Activated CD4-positive, alpha-beta memory T cell treated with anti-CD3 and anti-CD28 coated beads, Interleukin-2, amount 10 ng/mL, durations not matched to agents 7 days and 5 days (primary cell): ENCODE measurements at regions not wholly inside any gene's neighbourhood (a gene's known extent, or its start where the extent isn't known, plus 50 kb on each side); places are given as distances from the start of the nearest gene placed in this dataset.

ENCODE experiments used
- CTCF ChIA-PET: fragments of 350-600 bp; sonication (Branson Sonifier 250); formaldehyde crosslinking; loops from one replicate; lab custom pipeline; 2021; ENCODE audit warnings: antibody characterized with exemption, inconsistent platforms; lab: Charles Lee
- POLR2A ChIA-PET: fragments of 350-600 bp; sonication (Branson Sonifier 250); formaldehyde crosslinking; loops from one replicate; lab custom pipeline; 2021; ENCODE audit warnings: antibody characterized with exemption; lab: Charles Lee
- DNase-seq: peaks from one replicate; pipeline ENCODE4 v3.0.0-alpha.2; 2020
- H3K27ac Mint-ChIP-seq: one replicate; pipeline ENCODE4 v1.8.0; 2021; ENCODE audit warnings: mild to moderate bottlenecking, mixed read lengths
- H3K27me3 Mint-ChIP-seq: one replicate; pipeline ENCODE4 v1.8.0; 2021; ENCODE audit warnings: mixed read lengths
- H3K36me3 Mint-ChIP-seq: one replicate; pipeline ENCODE4 v1.8.0; 2021; ENCODE audit warnings: low read depth, mixed read lengths
- H3K4me1 Mint-ChIP-seq: one replicate; pipeline ENCODE4 v1.8.0; 2021; ENCODE audit warnings: mixed read lengths
- H3K4me3 Mint-ChIP-seq: one replicate; pipeline ENCODE4 v1.8.0; 2021; ENCODE audit warnings: mild to moderate bottlenecking, mixed read lengths
- H3K9me3 Mint-ChIP-seq: one replicate; pipeline ENCODE4 v1.8.0; 2021; ENCODE audit warnings: mixed read lengths

DNA sequence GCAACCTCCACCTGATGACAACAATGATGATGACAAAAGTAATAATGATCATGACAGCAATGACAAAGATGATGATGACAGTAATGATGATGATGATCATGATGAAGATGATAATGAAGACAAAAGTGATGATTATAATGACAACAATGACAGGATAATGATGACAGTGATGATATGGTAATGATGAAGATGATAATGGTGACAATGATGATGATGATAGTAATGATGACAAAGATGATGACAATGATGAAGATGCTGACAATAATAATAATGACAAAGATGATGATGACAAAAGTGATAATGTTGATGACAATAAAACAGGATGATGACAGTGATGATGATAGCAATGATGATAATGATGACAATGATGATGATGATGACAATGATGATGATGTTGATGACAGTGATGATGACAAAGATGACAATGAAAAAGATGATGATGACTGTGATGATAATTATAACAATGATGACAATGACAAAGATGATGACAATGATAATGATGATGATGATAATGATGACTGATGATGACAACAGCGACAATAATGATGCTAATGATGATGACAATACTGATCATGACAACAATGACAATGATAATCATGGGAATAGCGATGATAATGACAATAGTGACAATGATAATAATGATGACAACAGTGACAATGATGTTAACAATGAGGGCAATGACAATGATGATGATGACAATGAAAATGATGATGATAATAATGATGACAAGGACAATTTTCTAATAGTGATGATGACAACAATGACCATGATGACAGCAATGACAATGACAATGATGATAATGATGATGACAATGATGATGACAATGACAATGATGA is 1106.5 kb upstream of the AUTS2 start:
- Mint-ChIP-seq H3K4me1 (no peaks in the 10 kb centered on the region), H3K36me3 (no peaks in the 10 kb centered on the region), H3K27me3 (no peaks in the 10 kb centered on the region), H3K9me3 (peaks cover 20% of the 10 kb centered on the region), H3K27ac (no peak overlapping the region), H3K4me3 (no peak overlapping the region)
- CTCF ChIA-PET: no interaction called here
- no peak for DNase-seq
- POLR2A ChIA-PET: no interaction called here

DNA sequence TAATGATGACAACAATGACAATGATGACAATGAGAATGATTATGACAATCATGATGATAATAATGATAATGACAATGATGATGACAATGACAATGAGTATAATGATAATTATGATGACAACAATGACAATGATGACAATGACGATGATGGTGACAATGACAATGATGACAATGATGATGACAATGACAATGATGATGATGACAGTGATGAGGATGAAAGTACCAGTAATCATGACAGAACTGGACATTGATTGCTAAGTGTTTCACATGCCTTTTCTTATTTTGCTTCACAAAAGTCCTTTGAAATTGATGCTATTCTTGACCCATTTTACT is 1106.0 kb upstream of the AUTS2 start:
- Mint-ChIP-seq H3K27me3 (no peaks in the 10 kb centered on the region), H3K36me3 (no peaks in the 10 kb centered on the region), H3K27ac (no peak overlapping the region), H3K4me1 (no peaks in the 10 kb centered on the region), H3K9me3 (peaks cover 21% of the 10 kb centered on the region), H3K4me3 (no peak overlapping the region)
- ChIA-PET POLR2A (no interaction called here), CTCF (no interaction called here)
- no peak for DNase-seq

DNA sequence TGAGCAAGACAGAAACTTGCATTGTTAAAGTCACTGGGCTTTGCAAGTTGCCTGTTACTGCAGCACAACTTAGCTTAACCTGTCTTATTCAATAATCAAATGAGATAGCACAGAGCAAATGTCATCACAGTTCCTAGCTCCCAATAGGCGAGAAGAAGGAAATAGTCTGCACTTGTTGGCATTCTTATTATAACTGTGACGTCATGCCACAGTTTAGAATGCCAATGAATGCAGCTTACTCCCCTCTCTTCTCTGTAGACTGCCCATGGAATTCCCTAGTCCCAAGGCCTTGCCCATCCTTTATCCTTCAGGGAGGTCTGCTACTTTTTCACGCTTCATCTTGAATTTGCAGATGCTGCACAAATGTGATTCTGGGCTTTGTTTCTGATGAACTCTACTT is 1094.9 kb upstream of the AUTS2 start:
- POLR2A ChIA-PET: no interaction called here
- Mint-ChIP-seq H3K27me3 (no peaks in the 10 kb centered on the region), H3K4me3 (no peak overlapping the region), H3K4me1 (no peaks in the 10 kb centered on the region), H3K9me3 (peaks cover 25% of the 10 kb centered on the region), H3K36me3 (no peaks in the 10 kb centered on the region), H3K27ac (no peak overlapping the region)
- DNase-seq: no peak
- CTCF ChIA-PET: no interaction called here

DNA sequence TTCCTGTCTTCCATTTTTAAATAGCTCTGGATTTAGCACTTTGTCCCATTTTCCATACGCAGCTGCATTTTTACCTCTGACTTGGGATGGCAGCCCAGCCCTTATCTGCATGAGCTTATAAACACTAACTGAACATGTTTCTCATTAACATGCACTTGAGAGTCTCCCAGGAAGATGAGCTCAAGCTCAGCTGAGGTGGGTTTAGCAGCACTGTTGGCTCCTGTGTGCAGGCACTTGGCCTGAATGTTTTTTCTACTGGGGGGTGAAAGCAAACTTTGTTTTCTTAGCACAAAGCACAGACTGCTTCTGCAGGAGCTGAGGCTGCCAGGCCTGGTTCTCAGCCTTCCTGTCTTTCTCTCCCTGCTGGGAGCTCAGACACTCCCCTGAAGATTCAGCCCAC is 1093.6 kb upstream of the AUTS2 start:
- CTCF ChIA-PET: no interaction called here
- H3K27ac Mint-ChIP-seq: no peak overlapping the region
- H3K4me1 Mint-ChIP-seq: no peaks in the 10 kb centered on the region
- H3K9me3 Mint-ChIP-seq: peaks cover 30% of the 10 kb centered on the region
- no peak for DNase-seq
- no peaks in the 10 kb centered on the region for H3K27me3 Mint-ChIP-seq
- H3K36me3 Mint-ChIP-seq: no peaks in the 10 kb centered on the region
- POLR2A ChIA-PET: no interaction called here
- H3K4me3 Mint-ChIP-seq: no peak overlapping the region

DNA sequence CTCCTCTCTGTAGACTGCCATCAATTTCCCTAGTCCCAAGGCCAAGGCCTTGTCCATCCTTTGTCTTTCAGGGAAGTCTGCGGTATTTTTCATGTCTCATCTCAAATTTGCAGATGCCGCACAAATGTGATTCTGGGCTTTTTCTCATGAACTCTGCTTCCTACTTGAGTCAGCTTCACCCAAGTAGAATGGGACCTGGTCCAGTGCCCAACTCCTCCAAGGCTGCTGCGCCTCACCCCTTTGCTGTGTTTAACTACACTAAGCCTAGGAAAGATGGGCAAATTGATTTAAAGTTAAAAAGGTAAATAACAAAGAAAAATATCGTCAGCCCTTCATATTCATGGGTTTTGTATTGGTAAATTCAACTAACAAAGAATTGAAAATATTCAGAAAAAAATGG is 1092.6 kb upstream of the AUTS2 start:
- Mint-ChIP-seq H3K36me3 (no peaks in the 10 kb centered on the region), H3K27ac (no peak overlapping the region), H3K4me3 (no peak overlapping the region), H3K9me3 (peaks cover 38% of the 10 kb centered on the region), H3K27me3 (no peaks in the 10 kb centered on the region), H3K4me1 (no peaks in the 10 kb centered on the region)
- ChIA-PET POLR2A (no interaction called here), CTCF (no interaction called here)
- no peak for DNase-seq

DNA sequence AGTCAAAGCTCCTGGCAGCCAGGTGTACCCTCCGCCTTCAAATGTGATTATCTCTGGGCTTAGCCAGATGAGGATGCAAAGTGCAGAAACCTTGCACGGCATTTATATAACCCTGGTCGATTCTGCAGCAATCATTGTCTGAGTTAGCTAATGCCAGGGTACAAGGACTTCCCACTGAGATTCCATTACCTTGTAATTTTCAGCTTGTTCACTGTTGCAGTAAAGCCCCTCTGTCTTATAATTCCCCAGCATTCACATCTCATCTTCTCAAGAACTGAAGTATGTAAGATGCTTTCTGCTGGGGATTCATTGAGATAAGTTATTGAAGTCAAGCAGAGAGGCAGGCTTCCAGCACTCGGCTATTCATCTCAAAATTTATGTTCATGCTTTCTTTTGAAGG is 1090.6 kb upstream of the AUTS2 start:
- Mint-ChIP-seq H3K4me1 (no peaks in the 10 kb centered on the region), H3K9me3 (peaks cover 43% of the 10 kb centered on the region), H3K36me3 (no peaks in the 10 kb centered on the region), H3K27me3 (no peaks in the 10 kb centered on the region), H3K4me3 (no peak overlapping the region), H3K27ac (no peak overlapping the region)
- DNase-seq: no peak
- ChIA-PET CTCF (no interaction called here), POLR2A (no interaction called here)

DNA sequence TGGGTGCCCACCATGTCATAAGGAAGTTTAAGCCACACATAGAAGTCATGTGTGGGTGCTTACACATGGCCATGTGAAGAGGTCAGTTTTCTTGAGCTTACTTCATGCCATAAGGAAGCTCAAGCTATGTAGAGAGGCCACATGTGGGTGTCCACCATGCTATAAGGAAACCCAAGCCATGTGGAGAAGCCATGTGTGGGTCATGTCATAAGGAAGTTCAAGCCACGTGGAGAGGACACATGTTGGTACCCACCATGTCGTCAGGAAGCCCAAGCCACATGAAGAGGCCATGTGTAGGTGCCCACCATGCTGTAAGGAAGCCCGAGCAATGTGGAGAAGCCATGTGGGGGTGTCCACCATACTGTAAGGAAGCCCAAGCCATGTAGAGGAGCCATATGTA is 1089.2 kb upstream of the AUTS2 start:
- Mint-ChIP-seq H3K4me3 (no peak overlapping the region), H3K4me1 (no peaks in the 10 kb centered on the region), H3K9me3 (peaks cover 47% of the 10 kb centered on the region), H3K36me3 (no peaks in the 10 kb centered on the region), H3K27me3 (no peaks in the 10 kb centered on the region), H3K27ac (no peak overlapping the region)
- CTCF ChIA-PET: no interaction called here
- no peak for DNase-seq
- POLR2A ChIA-PET: no interaction called here

DNA sequence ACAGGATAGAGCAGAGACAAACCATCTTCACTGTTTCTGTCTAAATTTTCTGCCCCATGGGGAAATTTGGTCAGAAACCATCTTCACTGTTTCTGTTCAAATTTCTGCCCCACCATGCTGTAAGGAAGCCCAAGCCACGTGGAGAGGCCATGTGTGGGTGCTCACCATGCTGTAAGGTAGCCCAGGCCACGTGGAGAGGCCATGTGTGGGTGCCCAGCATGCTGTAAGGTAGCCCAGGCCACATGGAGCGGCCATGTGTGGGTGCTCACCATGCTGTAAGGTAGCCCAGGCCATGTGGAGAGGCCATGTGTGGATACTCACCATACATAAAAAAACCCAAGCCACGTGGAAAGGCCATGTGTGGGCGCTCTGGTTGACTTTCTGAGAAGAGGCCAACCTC is 1088.7 kb upstream of the AUTS2 start:
- H3K27me3 Mint-ChIP-seq: no peaks in the 10 kb centered on the region
- H3K4me3 Mint-ChIP-seq: no peak overlapping the region
- ChIA-PET POLR2A (no interaction called here), CTCF (no interaction called here)
- no peak for DNase-seq
- H3K27ac Mint-ChIP-seq: no peak overlapping the region
- peaks cover 41% of the 10 kb centered on the region for H3K9me3 Mint-ChIP-seq
- no peaks in the 10 kb centered on the region for H3K36me3 Mint-ChIP-seq
- H3K4me1 Mint-ChIP-seq: no peaks in the 10 kb centered on the region

DNA sequence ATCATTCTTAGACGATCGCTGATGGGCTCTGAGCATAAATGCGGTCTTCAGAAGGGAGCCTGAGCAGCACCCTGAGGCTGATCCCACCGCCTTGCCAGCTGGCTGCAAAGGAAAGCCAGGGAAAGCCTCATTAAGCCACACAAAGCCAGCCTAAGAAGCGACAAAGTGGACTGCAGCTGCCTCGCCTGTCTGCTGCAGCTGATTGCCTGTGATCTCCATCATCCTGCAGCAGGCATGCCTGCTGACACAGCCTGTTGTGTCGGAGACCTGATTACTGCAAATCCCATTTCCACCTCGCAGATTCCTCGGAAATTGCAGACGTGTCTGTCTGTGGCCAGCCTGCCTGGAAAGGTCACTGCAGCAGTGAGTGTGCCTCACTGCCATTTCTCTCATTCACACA is 1087.0 kb upstream of the AUTS2 start:
- CTCF ChIA-PET: interaction anchor here (0.7 kb wide), 1 partner anchor 178 kb away, joined by 3 read pairs; no protein-coding TSS in a partner anchor
- Mint-ChIP-seq H3K4me1 (no peaks in the 10 kb centered on the region), H3K9me3 (peaks cover 37% of the 10 kb centered on the region), H3K4me3 (no peak overlapping the region), H3K27me3 (no peaks in the 10 kb centered on the region), H3K36me3 (no peaks in the 10 kb centered on the region), H3K27ac (no peak overlapping the region)
- POLR2A ChIA-PET: no interaction called here
- DNase-seq: no peak

DNA sequence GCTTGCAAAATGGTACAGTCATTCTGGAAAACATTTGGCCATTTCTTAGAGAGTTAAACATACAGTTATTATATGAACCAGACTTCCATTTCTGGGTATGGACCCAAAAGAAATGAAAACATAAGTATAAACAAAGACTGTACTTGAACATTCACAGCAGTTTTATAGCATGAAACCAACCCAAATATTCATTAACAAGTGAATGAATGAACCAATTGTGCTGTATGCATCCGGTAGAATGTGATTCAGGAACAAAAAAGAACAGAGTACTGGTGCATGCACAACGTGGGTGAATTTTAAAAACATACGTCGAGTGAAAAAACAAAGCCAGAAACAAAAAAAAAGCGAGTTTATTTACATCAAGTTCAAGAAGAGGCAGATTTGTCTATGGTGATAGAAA is 1085.8 kb upstream of the AUTS2 start:
- Mint-ChIP-seq H3K36me3 (no peaks in the 10 kb centered on the region), H3K27ac (no peak overlapping the region), H3K27me3 (no peaks in the 10 kb centered on the region), H3K4me1 (no peaks in the 10 kb centered on the region), H3K4me3 (no peak overlapping the region), H3K9me3 (peaks cover 31% of the 10 kb centered on the region)
- DNase-seq: no peak
- POLR2A ChIA-PET: no interaction called here
- CTCF ChIA-PET: no interaction called here

DNA sequence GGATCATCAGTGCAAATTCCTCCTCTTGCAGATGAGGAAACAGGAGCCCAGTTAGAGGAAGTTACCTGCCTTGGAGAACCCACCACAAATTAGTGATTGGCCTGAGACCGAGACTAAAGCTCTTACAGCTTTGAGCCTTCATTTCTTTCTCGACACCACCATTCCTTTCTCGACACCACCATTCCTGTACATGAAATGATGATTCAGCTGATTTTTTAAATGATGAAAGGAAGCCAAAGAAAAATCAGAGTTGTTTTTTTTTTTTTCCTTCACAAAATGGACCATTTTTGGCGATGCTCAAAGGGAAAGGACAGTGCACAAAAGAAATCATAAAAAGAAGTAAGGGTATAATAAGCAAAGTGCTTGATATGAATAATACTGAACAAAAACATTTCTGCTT is 1080.2 kb upstream of the AUTS2 start:
- H3K4me1 Mint-ChIP-seq: no peaks in the 10 kb centered on the region
- POLR2A ChIA-PET: no interaction called here
- no peak overlapping the region for H3K4me3 Mint-ChIP-seq
- CTCF ChIA-PET: no interaction called here
- H3K27ac Mint-ChIP-seq: no peak overlapping the region
- peaks cover 27% of the 10 kb centered on the region for H3K9me3 Mint-ChIP-seq
- no peaks in the 10 kb centered on the region for H3K36me3 Mint-ChIP-seq
- H3K27me3 Mint-ChIP-seq: no peaks in the 10 kb centered on the region
- no peak for DNase-seq

DNA sequence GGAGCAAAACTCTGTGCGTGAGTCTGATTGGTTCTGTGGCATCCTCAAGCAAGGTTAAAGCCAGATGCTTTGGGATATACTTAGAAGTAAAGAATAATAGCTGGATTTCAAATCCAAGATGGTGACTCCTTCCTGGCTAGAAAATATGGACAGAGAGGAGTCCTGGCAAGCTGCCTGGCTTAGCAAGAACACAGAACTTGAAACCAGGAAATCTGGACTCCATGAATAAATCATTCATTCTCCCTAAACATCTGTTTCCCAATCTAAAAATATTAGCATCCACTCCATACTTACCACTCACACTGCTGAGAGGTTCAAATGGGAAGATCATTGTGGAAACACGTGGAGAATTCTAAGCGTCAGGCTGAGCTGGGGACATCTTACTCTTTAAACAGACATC is 1074.1 kb upstream of the AUTS2 start:
- Mint-ChIP-seq H3K27me3 (no peaks in the 10 kb centered on the region), H3K4me3 (no peak overlapping the region), H3K9me3 (peaks cover 50% of the 10 kb centered on the region), H3K27ac (no peak overlapping the region), H3K4me1 (no peaks in the 10 kb centered on the region), H3K36me3 (no peaks in the 10 kb centered on the region)
- no peak for DNase-seq
- POLR2A ChIA-PET: no interaction called here
- CTCF ChIA-PET: no interaction called here

DNA sequence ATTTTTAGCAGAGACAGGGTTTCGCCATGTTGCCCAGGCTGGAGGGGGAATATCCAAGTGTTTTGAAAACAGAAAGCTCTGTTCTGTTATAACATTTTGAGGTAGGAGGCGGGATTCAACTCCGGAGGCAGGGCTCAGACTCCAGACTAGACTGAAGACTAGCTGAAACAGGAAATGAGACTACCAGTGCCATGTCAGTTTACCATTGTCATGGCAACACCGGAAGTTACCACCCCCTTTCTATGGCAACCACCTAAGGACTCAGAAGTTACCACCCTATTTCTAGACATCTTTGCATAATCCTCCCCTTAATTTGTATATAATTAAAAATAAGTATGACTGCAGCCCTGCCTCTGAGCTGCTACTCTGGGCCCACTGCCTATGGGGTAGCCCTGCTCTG is 1069.1 kb upstream of the AUTS2 start:
- no peak overlapping the region for H3K27ac Mint-ChIP-seq

DNA sequence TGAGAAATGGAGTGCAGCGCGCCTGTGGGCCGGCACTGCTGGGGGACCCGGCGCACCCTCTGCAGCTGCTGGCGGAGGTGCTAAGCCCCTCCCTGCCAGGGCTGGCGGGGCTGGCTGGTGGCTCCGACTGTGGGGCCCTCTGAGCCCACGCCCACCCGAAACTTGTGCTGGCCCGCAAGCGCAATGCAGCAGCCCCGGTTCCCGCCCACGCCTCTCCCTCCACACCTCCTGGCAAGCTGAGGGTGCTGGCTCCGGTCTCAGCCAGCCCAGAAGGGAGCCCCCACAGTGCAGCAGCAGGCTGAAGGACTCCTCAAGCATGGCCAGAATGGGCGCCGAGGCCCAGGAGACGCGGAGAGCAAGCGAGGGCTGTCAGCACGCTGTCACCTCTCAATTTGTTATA is 1063.0 kb upstream of the AUTS2 start:
- H3K9me3 Mint-ChIP-seq: peaks cover 12% of the 10 kb centered on the region
- H3K36me3 Mint-ChIP-seq: no peaks in the 10 kb centered on the region
- POLR2A ChIA-PET: no interaction called here
- H3K4me1 Mint-ChIP-seq: no peaks in the 10 kb centered on the region
- CTCF ChIA-PET: no interaction called here
- H3K27ac Mint-ChIP-seq: no peak overlapping the region
- no peaks in the 10 kb centered on the region for H3K27me3 Mint-ChIP-seq
- H3K4me3 Mint-ChIP-seq: no peak overlapping the region
- no peak for DNase-seq

More for the DNA sequence above, 1069.1 kb upstream of the AUTS2 start:
- Mint-ChIP-seq H3K4me3 (no peak overlapping the region), H3K36me3 (no peaks in the 10 kb centered on the region), H3K9me3 (peaks cover 37% of the 10 kb centered on the region), H3K27me3 (no peaks in the 10 kb centered on the region), H3K4me1 (no peaks in the 10 kb centered on the region)
- CTCF ChIA-PET: no interaction called here
- POLR2A ChIA-PET: no interaction called here
- DNase-seq: no peak
